ENCODE measurements at regions not wholly inside any gene's neighbourhood (a gene's known extent, or its start where the extent isn't known, plus 50 kb on each side); places are given as distances from the start of the nearest gene placed in this dataset.

DNA sequence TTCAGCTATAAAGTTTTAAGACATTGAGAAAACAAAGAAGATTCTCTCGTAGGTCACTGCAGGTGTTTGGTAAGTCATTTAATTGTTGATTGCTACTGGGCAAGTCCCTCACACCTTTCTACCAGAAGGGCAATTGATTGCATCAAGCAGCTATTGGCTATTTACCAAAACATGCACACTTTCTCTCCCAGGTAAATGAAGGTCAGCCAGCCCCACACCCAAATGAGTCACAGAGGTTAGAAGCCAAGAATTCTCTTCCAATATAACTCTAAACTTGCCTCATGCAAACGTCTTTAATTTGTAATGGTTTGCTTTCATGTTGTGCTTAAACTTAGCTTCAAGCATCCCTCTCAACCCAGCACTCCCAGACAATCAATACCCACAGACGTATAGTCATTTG, 475.3 kb upstream of the ADGRL2 start:
- Histone ChIP-seq H3K4me3 (ENCODE audit: low read depth, low read length, poor library complexity, severe bottlenecking) (no peak overlapping the region), H2AFZ (ENCODE audit: low read length) (no peak overlapping the region), H3K27ac (ENCODE audit: low read depth, low read length, poor library complexity, severe bottlenecking) (no peak overlapping the region), H3K9me3 (ENCODE audit: low read length) (no peaks in the 10 kb centered on the region), H3F3A (ENCODE audit: insufficient read depth, low read length) (no peaks in the 10 kb centered on the region), H3K9me2 (ENCODE audit: low read depth, low read length) (no peaks in the 10 kb centered on the region), H3K36me3 (ENCODE audit: insufficient read depth, low read length) (no peaks in the 10 kb centered on the region), H3K4me1 (ENCODE audit: insufficient read depth, low read length, severe bottlenecking) (no peaks in the 10 kb centered on the region), H3K27me3 (ENCODE audit: insufficient read depth, low read length) (no peaks in the 10 kb centered on the region), H3K4me2 (ENCODE audit: low read length) (no peak overlapping the region), H3K9ac (ENCODE audit: low read length) (no peak overlapping the region), H3K79me2 (ENCODE audit: insufficient read depth, low read length) (no peaks in the 10 kb centered on the region), H4K20me1 (ENCODE audit: insufficient read depth, low read length) (no peaks in the 10 kb centered on the region)
- TF ChIP-seq, protein P1, sequence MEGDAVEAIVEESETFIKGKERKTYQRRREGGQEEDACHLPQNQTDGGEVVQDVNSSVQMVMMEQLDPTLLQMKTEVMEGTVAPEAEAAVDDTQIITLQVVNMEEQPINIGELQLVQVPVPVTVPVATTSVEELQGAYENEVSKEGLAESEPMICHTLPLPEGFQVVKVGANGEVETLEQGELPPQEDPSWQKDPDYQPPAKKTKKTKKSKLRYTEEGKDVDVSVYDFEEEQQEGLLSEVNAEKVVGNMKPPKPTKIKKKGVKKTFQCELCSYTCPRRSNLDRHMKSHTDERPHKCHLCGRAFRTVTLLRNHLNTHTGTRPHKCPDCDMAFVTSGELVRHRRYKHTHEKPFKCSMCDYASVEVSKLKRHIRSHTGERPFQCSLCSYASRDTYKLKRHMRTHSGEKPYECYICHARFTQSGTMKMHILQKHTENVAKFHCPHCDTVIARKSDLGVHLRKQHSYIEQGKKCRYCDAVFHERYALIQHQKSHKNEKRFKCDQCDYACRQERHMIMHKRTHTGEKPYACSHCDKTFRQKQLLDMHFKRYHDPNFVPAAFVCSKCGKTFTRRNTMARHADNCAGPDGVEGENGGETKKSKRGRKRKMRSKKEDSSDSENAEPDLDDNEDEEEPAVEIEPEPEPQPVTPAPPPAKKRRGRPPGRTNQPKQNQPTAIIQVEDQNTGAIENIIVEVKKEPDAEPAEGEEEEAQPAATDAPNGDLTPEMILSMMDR (IDR thresholded peaks at IDR 0.05; ENCODE audit: low read length): no peak
- no peak for TF ChIP-seq EZH2 (IDR thresholded peaks at IDR 0.05; ENCODE audit: borderline replicate concordance, low read length)

DNA sequence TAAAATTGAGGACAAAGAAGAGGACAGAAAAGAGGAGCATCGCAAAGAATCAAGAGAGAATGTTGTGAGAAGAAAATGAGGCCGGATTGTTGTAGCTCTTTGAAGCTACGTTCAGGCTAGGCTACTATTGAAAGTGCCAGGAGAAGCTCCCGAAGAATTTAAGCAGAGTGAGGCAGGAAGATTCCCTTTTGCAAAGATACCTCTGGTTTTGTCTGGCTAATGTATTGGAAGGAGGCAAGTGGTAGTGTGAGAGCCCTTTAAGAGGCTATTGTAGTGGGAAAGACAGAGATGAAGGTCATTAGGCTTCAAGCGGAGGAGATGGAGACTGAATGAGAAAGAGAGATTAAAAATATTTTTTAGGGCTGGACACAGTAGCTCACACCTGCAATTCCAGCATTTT, 476.9 kb upstream of the ADGRL2 start:
- Histone ChIP-seq H4K20me1 (ENCODE audit: insufficient read depth, low read length) (no peaks in the 10 kb centered on the region), H3K4me3 (ENCODE audit: low read depth, low read length, poor library complexity, severe bottlenecking) (no peak overlapping the region), H3K9me2 (ENCODE audit: low read depth, low read length) (no peaks in the 10 kb centered on the region), H3K9me3 (ENCODE audit: low read length) (no peaks in the 10 kb centered on the region), H3F3A (ENCODE audit: insufficient read depth, low read length) (no peaks in the 10 kb centered on the region), H3K27me3 (ENCODE audit: insufficient read depth, low read length) (no peaks in the 10 kb centered on the region), H3K4me2 (ENCODE audit: low read length) (no peak overlapping the region), H3K27ac (ENCODE audit: low read depth, low read length, poor library complexity, severe bottlenecking) (no peak overlapping the region), H2AFZ (ENCODE audit: low read length) (no peak overlapping the region), H3K4me1 (ENCODE audit: insufficient read depth, low read length, severe bottlenecking) (no peaks in the 10 kb centered on the region), H3K36me3 (ENCODE audit: insufficient read depth, low read length) (no peaks in the 10 kb centered on the region), H3K9ac (ENCODE audit: low read length) (no peak overlapping the region), H3K79me2 (ENCODE audit: insufficient read depth, low read length) (no peaks in the 10 kb centered on the region)
- TF ChIP-seq EZH2 (IDR thresholded peaks at IDR 0.05; ENCODE audit: borderline replicate concordance, low read length): no peak
- TF ChIP-seq, protein P1 (IDR thresholded peaks at IDR 0.05; ENCODE audit: low read length): no peak

DNA sequence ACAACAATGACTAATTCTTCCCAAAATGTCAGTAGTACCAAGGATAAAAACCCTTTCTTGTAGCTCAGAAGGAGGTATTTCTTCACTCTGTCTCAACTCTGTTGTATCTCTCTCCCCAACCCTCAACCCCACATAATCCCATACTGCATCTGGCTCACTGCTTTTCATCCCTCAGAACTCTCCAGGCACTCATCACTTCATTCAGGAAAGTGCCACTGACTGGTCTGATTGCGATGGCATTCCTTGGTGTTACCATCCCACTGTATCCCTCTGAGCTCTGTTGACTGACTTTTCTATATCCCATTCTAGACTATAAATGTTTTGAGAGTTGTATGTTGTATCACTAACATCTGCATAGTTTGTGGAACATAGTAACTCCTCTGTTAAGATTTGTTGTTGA, 483.5 kb upstream of the ADGRL2 start:
- no peaks in the 10 kb centered on the region for H3K9me2 ChIP-seq (ENCODE audit: low read depth, low read length)
- H3K36me3 ChIP-seq (ENCODE audit: insufficient read depth, low read length): no peaks in the 10 kb centered on the region
- H3K4me3 ChIP-seq (ENCODE audit: low read depth, low read length, poor library complexity, severe bottlenecking): no peak overlapping the region
- H2AFZ ChIP-seq (ENCODE audit: low read length): no peak overlapping the region
- no peaks in the 10 kb centered on the region for H3F3A ChIP-seq (ENCODE audit: insufficient read depth, low read length)
- H3K27me3 ChIP-seq (ENCODE audit: insufficient read depth, low read length): no peaks in the 10 kb centered on the region
- no peaks in the 10 kb centered on the region for H3K79me2 ChIP-seq (ENCODE audit: insufficient read depth, low read length)
- H3K9ac ChIP-seq (ENCODE audit: low read length): no peak overlapping the region
- no peaks in the 10 kb centered on the region for H4K20me1 ChIP-seq (ENCODE audit: insufficient read depth, low read length)
- no peaks in the 10 kb centered on the region for H3K4me1 ChIP-seq (ENCODE audit: insufficient read depth, low read length, severe bottlenecking)
- H3K9me3 ChIP-seq (ENCODE audit: low read length): no peaks in the 10 kb centered on the region
- H3K4me2 ChIP-seq (ENCODE audit: low read length): no peak overlapping the region
- H3K27ac ChIP-seq (ENCODE audit: low read depth, low read length, poor library complexity, severe bottlenecking): no peak overlapping the region
- no peak for TF ChIP-seq EZH2 (IDR thresholded peaks at IDR 0.05; ENCODE audit: borderline replicate concordance, low read length)
- TF ChIP-seq, protein P1 (IDR thresholded peaks at IDR 0.05; ENCODE audit: low read length): no peak
